Breast epithelium (tissue), 4 donors: ENCODE measurements at regions not wholly inside any gene's neighbourhood (a gene's known extent, or its start where the extent isn't known, plus 50 kb on each side); places are given as distances from the start of the nearest gene placed in this dataset.

Experiments used
- DNase-seq, 2 donors: peaks; one replicate each; pipeline ENCODE4 v3.0.0-alpha.2; 2019; ENCODE audit warnings: low spot score in 2 of 2
- H3K27ac ChIP-seq, 2 donors: fragments of 200-600 bp; sonication (generic) in 1 of 2; one replicate each; pipeline ENCODE4 v1.5.1; 2016 to 2019; ENCODE audit warnings: mild to moderate bottlenecking in 1 of 2
- H3K27me3 ChIP-seq, 2 donors: fragments of 200-600 bp; sonication (generic) in 1 of 2; one replicate each; pipeline versions ENCODE4 v1.5.1 to v1.6.0; 2017 to 2019; ENCODE audit warnings: control low read depth in 1 of 2, mild to moderate bottlenecking in 1 of 2
- H3K36me3 ChIP-seq: fragments of 200-600 bp; one replicate; pipeline ENCODE4 v1.5.1; 2019
- H3K4me1 ChIP-seq, 2 donors: fragments of 200-600 bp; sonication (generic); one replicate each; pipeline ENCODE4 v1.5.1; 2016 to 2019; ENCODE audit warnings: control low read depth in 1 of 2
- H3K4me3 ChIP-seq, 3 donors: fragments of 200-600 bp; sonication (generic); 1 replicate in 2 of 3; 2 replicates in 1 of 3; pipeline ENCODE4 v1.5.1; 2016 to 2019; ENCODE audit warnings: mild to moderate bottlenecking in 3 of 3, moderate library complexity in 2 of 3
- H3K9me3 ChIP-seq, 2 donors: fragments of 200-600 bp; sonication (generic) in 1 of 2; one replicate each; pipeline ENCODE4 v1.5.1; 2016 to 2019; ENCODE audit warnings: control low read depth in 1 of 2
- POLR2A ChIP-seq: fragments of 450-650 bp; IDR thresholded peaks from one replicate; pipeline ENCODE4 v1.6.1; 2016; ENCODE audit warnings: antibody characterized with exemption, mild to moderate bottlenecking, moderate library complexity
- POLR2AphosphoS5 ChIP-seq, 3 donors: sonication (generic); formaldehyde crosslinking; IDR thresholded peaks; one replicate each; pipeline ENCODE4 v1.6.1; 2017; ENCODE audit warnings: antibody characterized with exemption in 3 of 3
- intact Hi-C: fragments of 100-400 bp; cut with DNase I; formaldehyde crosslinking; loops from one replicate; pipeline ENCODE4 v1.15.1; 2023; ENCODE audit warnings: low total_unique reads
- TF ChIP-seq, protein P1 (sequence below), 3 donors: fragments of 450-650 bp; IDR thresholded peaks; one replicate each; pipeline ENCODE4 v1.5.1; 2016 to 2017; ENCODE audit warnings: antibody characterized with exemption in 3 of 3, mild to moderate bottlenecking in 3 of 3, moderate library complexity in 3 of 3

DNA sequence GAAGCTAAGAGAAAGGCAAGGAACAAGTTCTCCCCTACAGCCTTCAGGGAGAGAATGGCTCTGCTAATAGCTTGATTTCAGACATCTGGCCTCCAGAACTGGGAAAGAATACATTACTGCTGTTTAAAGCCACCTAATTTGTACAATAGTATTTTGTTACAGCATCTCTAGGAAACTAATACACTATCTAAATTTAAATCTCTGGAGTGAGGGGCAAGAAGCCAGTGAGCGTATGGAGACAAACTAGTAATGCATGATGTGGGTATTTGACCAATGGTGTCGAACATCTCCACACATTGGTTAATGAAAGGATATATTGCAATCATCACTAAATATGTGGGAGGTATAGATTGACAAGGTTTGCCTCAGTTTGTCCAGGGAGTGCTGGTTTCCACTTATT, 451.5 kb downstream of the EPM2A start:
- H3K4me3 ChIP-seq = no peak overlapping the region
- no peaks in the 10 kb centered on the region for H3K4me1 ChIP-seq
- no peaks in the 10 kb centered on the region for H3K27me3 ChIP-seq
- no peaks in the 10 kb centered on the region for H3K9me3 ChIP-seq
- H3K36me3 ChIP-seq = no peaks in the 10 kb centered on the region
- TF ChIP-seq POLR2A = no peak
- no peak for TF ChIP-seq POLR2AphosphoS5 (IDR thresholded peaks at IDR 0.05)
- TF ChIP-seq, protein P1, sequence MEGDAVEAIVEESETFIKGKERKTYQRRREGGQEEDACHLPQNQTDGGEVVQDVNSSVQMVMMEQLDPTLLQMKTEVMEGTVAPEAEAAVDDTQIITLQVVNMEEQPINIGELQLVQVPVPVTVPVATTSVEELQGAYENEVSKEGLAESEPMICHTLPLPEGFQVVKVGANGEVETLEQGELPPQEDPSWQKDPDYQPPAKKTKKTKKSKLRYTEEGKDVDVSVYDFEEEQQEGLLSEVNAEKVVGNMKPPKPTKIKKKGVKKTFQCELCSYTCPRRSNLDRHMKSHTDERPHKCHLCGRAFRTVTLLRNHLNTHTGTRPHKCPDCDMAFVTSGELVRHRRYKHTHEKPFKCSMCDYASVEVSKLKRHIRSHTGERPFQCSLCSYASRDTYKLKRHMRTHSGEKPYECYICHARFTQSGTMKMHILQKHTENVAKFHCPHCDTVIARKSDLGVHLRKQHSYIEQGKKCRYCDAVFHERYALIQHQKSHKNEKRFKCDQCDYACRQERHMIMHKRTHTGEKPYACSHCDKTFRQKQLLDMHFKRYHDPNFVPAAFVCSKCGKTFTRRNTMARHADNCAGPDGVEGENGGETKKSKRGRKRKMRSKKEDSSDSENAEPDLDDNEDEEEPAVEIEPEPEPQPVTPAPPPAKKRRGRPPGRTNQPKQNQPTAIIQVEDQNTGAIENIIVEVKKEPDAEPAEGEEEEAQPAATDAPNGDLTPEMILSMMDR (IDR thresholded peaks at IDR 0.05) = no peak
- DNase-seq = no peak
- intact Hi-C loops = no loop called here
- no peak overlapping the region for H3K27ac ChIP-seq

DNA sequence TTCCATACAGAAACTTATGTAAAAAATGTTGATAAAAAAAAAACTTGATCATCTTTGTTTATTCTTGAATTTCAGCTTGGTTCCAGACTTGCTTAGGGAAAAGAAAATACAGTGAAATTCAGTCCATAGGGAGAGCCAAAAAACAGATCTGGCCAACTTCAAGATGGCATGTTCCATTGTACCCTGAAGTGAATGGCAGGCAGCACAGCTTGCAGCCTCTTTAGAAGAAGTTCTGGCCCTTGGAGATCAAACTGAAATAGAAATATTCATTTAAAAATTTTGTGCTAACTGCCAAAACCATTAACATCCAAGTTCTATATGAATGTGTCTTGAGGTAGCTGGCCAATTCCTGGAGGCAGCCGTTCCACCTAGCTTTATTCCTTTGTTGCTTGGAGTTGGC, 448.4 kb downstream of the EPM2A start:
- H3K27me3 ChIP-seq = no peaks in the 10 kb centered on the region
- no peaks in the 10 kb centered on the region for H3K36me3 ChIP-seq
- TF ChIP-seq POLR2A = no peak
- TF ChIP-seq POLR2AphosphoS5 (IDR thresholded peaks at IDR 0.05) = no peak
- TF ChIP-seq, protein P1 (IDR thresholded peaks at IDR 0.05) = no peak
- H3K4me1 ChIP-seq = no peaks in the 10 kb centered on the region
- H3K9me3 ChIP-seq = no peaks in the 10 kb centered on the region
- intact Hi-C loops = no loop called here
- DNase-seq = no peak
- no peak overlapping the region for H3K4me3 ChIP-seq
- H3K27ac ChIP-seq = no peak overlapping the region

DNA sequence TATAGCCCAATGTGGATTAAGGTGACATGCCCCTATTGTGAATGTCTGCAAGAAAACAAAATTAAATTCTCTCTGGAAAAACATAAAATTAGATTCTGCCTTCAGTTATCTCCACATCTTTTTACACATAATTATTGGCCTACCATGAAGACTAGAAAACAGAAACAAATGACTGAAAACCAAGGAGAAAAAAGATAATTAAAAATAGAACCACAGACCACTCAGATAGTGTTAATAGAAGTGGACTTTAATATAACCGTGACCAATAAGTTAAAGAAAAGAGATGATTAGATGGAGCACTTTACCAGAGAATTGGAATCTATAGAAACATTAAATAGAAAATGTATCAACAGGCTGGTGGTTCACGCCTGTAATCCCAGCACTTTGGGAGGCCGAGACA, 445.7 kb downstream of the EPM2A start:
- no peaks in the 10 kb centered on the region for H3K27me3 ChIP-seq
- H3K36me3 ChIP-seq = no peaks in the 10 kb centered on the region
- no peaks in the 10 kb centered on the region for H3K4me1 ChIP-seq
- intact Hi-C loops = no loop called here
- H3K27ac ChIP-seq = no peak overlapping the region
- no peak for DNase-seq
- no peaks in the 10 kb centered on the region for H3K9me3 ChIP-seq
- TF ChIP-seq POLR2A = no peak
- TF ChIP-seq, protein P1 (IDR thresholded peaks at IDR 0.05) = no peak
- TF ChIP-seq POLR2AphosphoS5 (IDR thresholded peaks at IDR 0.05) = no peak
- no peak overlapping the region for H3K4me3 ChIP-seq

DNA sequence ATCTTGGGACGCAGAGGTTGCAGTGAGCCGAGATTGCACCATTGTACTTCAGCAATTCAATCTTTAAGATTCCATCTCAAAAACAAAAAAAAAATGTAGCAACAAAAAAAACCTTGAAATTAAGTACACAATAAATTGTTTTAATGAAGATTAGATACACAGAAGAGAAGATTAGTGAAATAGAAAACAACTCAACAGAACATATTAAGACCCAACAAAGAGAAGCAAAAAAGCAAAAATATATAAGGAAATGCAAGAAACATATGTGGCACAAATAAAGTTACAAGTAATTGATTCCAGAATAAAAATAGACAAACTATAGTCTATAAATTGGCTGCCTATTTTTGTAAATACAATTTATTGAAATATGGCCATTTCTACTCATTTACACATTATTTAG, 445.2 kb downstream of the EPM2A start:
- TF ChIP-seq POLR2AphosphoS5 (IDR thresholded peaks at IDR 0.05) (no peak), POLR2A (no peak)
- TF ChIP-seq, protein P1 (IDR thresholded peaks at IDR 0.05) = no peak
- no peak overlapping the region for H3K4me3 ChIP-seq
- H3K4me1 ChIP-seq = no peaks in the 10 kb centered on the region
- DNase-seq = no peak
- no peaks in the 10 kb centered on the region for H3K9me3 ChIP-seq
- no peaks in the 10 kb centered on the region for H3K27me3 ChIP-seq
- H3K27ac ChIP-seq = no peak overlapping the region
- intact Hi-C loops = no loop called here
- H3K36me3 ChIP-seq = no peaks in the 10 kb centered on the region

DNA sequence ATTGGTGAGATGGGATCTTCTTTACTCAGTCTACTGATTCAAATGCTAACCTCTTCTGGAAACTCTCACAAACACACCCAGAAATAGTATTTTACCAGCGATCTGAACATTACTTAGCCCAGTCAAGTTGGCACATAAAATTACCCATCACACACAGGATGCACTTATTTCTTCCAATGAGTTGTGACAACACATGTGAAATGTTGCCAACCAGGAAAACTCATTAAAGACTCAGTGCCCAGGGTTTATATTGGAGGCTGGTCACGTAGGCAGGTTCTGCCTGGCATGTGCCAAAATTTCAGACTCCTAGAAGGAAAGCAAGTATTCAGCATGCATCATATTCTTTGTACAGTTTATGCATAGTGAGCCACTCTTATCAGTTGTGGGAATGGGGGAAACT, 443.3 kb downstream of the EPM2A start:
- no peak overlapping the region for H3K27ac ChIP-seq
- TF ChIP-seq POLR2AphosphoS5 (IDR thresholded peaks at IDR 0.05) (no peak), POLR2A (no peak)
- TF ChIP-seq, protein P1 (IDR thresholded peaks at IDR 0.05) = no peak
- H3K27me3 ChIP-seq = no peaks in the 10 kb centered on the region
- no peak overlapping the region for H3K4me3 ChIP-seq
- no peak for DNase-seq
- H3K36me3 ChIP-seq = no peaks in the 10 kb centered on the region
- H3K4me1 ChIP-seq = no peaks in the 10 kb centered on the region
- no peaks in the 10 kb centered on the region for H3K9me3 ChIP-seq
- intact Hi-C loops = loop anchor here (2.0 kb wide), 1 partner anchor 29 kb away; no protein-coding TSS in a partner anchor
